HepG2 (cell line): ENCODE measurements at regions not wholly inside any gene's neighbourhood (a gene's known extent, or its start where the extent isn't known, plus 50 kb on each side); places are given as distances from the start of the nearest gene placed in this dataset.

ENCODE experiments used
- CREM ChIP-seq, 2 experiments: sonication (generic) in 1 of 2; formaldehyde crosslinking in 1 of 2; IDR thresholded peaks; 2 replicates each; pipeline versions ENCODE4 v1.4.0 to v1.6.1; 2016 to 2020; ENCODE audit warnings: antibody characterized with exemption in 1 of 2, mild to moderate bottlenecking in 1 of 2, missing genetic modification reagents in 1 of 2
- DNMT1 ChIP-seq: sonication (generic); formaldehyde crosslinking; IDR thresholded peaks from 2 replicates; pipeline ENCODE4 v1.5.1; 2020; ENCODE audit warnings: mild to moderate bottlenecking, missing genetic modification reagents
- EZH2 ChIP-seq: conservative IDR thresholded peaks from 2 replicates; pipeline ENCODE4 v1.6.1; 2012; ENCODE audit warnings: mild to moderate bottlenecking, low read depth, low read length, moderate library complexity
- JUNB ChIP-seq: sonication (generic); formaldehyde crosslinking; IDR thresholded peaks from 2 replicates; pipeline ENCODE4 v1.8.0; 2022; ENCODE audit warnings: missing genetic modification reagents, mild to moderate bottlenecking, borderline replicate concordance
- MXD4 ChIP-seq: IDR thresholded peaks from 2 replicates; pipeline ENCODE4 v1.6.1; 2016; ENCODE audit warnings: mild to moderate bottlenecking, missing biosample characterization, missing genetic modification reagents
- PITX1 ChIP-seq: sonication (generic); formaldehyde crosslinking; IDR thresholded peaks from 2 replicates; pipeline ENCODE4 v1.5.1; 2020; ENCODE audit warnings: mild to moderate bottlenecking, missing genetic modification reagents
- RAD51 ChIP-seq: fragments of 450-650 bp; IDR thresholded peaks from 2 replicates; pipeline ENCODE4 v1.6.1; 2016; ENCODE audit warnings: borderline replicate concordance
- RNF2 ChIP-seq: fragments of 450-650 bp; conservative IDR thresholded peaks from 2 replicates; pipeline ENCODE4 v1.6.1; 2016; ENCODE audit warnings: low read depth
- ZNF263 ChIP-seq: sonication (generic); formaldehyde crosslinking; IDR thresholded peaks from 2 replicates; pipeline ENCODE4 v1.4.0; 2020; ENCODE audit warnings: missing genetic modification reagents
- ZNF282 ChIP-seq: fragments of 450-650 bp; IDR thresholded peaks from 2 replicates; pipeline ENCODE4 v1.6.1; 2018; ENCODE audit not compliant: partially characterized antibody
- TF ChIP-seq, protein P1 (sequence below): sonication (generic); formaldehyde crosslinking; IDR thresholded peaks from 2 replicates; pipeline ENCODE4 v1.5.1; 2020; ENCODE audit warnings: mild to moderate bottlenecking, missing genetic modification reagents, moderate library complexity

DNA sequence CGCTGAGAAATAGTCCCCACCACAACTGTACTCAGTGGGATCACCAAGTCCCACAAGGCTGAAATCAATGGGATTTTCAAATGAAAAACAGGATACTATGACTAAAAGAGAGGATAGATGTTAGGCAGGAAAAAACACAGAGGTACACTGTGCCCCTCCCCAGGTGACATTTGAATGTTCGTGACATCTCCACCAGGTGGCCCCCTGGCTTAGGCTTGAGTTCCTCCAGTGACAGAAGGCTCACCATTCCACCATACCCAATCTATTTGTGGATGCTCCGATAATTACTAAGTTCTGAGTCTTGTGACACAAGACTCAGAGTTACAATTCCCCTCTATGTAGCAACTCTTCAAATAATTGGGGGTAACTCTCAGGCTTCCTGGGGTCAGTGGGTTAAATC, 77.5 kb upstream of the KCNMA1 start:
- no peak for TF ChIP-seq ZNF282
- TF ChIP-seq PITX1 (CRISPR knock-in tag), result no peak
- no peak for TF ChIP-seq MXD4 (CRISPR knock-in tag)
- no peak for TF ChIP-seq EZH2
- no peak for TF ChIP-seq JUNB (CRISPR knock-in tag)
- TF ChIP-seq RNF2, result no peak
- TF ChIP-seq CREM (IDR thresholded peaks at IDR 0.05), result no peak
- TF ChIP-seq CREM (CRISPR knock-in tag; IDR thresholded peaks at IDR 0.05), result no peak
- no peak for TF ChIP-seq RAD51
- no peak for TF ChIP-seq ZNF263
- TF ChIP-seq, protein P1, sequence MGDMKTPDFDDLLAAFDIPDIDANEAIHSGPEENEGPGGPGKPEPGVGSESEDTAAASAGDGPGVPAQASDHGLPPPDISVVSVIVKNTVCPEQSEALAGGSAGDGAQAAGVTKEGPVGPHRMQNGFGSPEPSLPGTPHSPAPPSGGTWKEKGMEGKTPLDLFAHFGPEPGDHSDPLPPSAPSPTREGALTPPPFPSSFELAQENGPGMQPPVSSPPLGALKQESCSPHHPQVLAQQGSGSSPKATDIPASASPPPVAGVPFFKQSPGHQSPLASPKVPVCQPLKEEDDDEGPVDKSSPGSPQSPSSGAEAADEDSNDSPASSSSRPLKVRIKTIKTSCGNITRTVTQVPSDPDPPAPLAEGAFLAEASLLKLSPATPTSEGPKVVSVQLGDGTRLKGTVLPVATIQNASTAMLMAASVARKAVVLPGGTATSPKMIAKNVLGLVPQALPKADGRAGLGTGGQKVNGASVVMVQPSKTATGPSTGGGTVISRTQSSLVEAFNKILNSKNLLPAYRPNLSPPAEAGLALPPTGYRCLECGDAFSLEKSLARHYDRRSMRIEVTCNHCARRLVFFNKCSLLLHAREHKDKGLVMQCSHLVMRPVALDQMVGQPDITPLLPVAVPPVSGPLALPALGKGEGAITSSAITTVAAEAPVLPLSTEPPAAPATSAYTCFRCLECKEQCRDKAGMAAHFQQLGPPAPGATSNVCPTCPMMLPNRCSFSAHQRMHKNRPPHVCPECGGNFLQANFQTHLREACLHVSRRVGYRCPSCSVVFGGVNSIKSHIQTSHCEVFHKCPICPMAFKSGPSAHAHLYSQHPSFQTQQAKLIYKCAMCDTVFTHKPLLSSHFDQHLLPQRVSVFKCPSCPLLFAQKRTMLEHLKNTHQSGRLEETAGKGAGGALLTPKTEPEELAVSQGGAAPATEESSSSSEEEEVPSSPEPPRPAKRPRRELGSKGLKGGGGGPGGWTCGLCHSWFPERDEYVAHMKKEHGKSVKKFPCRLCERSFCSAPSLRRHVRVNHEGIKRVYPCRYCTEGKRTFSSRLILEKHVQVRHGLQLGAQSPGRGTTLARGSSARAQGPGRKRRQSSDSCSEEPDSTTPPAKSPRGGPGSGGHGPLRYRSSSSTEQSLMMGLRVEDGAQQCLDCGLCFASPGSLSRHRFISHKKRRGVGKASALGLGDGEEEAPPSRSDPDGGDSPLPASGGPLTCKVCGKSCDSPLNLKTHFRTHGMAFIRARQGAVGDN (CRISPR knock-in tag), result no peak
- TF ChIP-seq DNMT1 (CRISPR knock-in tag), result no peak
